Mesothelial cell of epicardium (in vitro differentiated cells): ENCODE measurements at regions not wholly inside any gene's neighbourhood (a gene's known extent, or its start where the extent isn't known, plus 50 kb on each side); places are given as distances from the start of the nearest gene placed in this dataset.
"Not testable (repeated sequence)": the region's sequence is repeated elsewhere in the genome, so short reads cannot be mapped to it uniquely, and the experiment has no call there.

ENCODE experiments used
- DNase-seq, 2 experiments: peaks; one replicate each; pipeline ENCODE4 v3.0.0; 2021; ENCODE audit warnings: low spot score in 2 of 2; ENCODE audit not compliant: unreplicated experiment in 2 of 2
- H3K27ac Mint-ChIP-seq: 2 replicates; pipeline ENCODE4 v1.8.0; 2021; ENCODE audit warnings: mixed read lengths
- H3K27me3 Mint-ChIP-seq: 2 replicates; pipeline ENCODE4 v1.8.0; 2021; ENCODE audit warnings: low read depth, mixed read lengths
- H3K36me3 Mint-ChIP-seq: 2 replicates; pipeline ENCODE4 v1.8.0; 2021; ENCODE audit warnings: mixed read lengths
- H3K4me1 Mint-ChIP-seq: 2 replicates; pipeline ENCODE4 v1.8.0; 2021; ENCODE audit warnings: mixed read lengths
- H3K4me3 Mint-ChIP-seq: 2 replicates; pipeline ENCODE4 v1.8.0; 2021; ENCODE audit warnings: mild to moderate bottlenecking, moderate library complexity, mixed read lengths
- H3K9me3 Mint-ChIP-seq: 2 replicates; pipeline ENCODE4 v1.8.0; 2021; ENCODE audit warnings: mixed read lengths
- CTCF ChIP-seq: fragments of 200-600 bp; sonication (generic); IDR thresholded peaks from one replicate; pipeline ENCODE4 v1.5.0; 2021; ENCODE audit warnings: antibody characterized with exemption; ENCODE audit not compliant: unreplicated experiment

DNA sequence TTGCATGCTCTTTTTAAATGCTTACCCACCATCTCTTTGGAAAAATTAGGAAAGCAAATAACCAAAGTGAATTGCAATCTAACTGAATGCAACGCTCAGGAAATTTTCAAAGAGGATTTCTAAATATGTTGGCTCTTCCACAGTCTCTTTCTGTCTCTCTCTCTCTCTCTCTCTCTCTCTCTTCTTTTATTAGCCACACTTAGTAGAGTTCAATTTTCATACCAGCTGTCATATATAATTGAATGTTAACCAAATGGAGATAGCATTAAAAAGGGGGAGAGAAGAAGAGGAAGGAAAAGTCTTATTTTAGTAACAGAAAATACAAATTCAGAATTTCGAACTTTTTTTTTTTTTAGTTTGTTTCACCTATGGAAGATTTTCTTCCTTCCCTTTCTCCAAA, 235.9 kb upstream of the GBE1 start:
- Mint-ChIP-seq H3K36me3 (no peaks in the 10 kb centered on the region), H3K27ac (peak overlapping the region; percentile 70), H3K9me3 (peaks cover 7% of the 10 kb centered on the region), H3K4me1 (peaks cover 43% of the 10 kb centered on the region), H3K4me3 (no peak overlapping the region), H3K27me3 (no peaks in the 10 kb centered on the region)
- DNase-seq: no peak
- TF ChIP-seq CTCF: no peak

DNA sequence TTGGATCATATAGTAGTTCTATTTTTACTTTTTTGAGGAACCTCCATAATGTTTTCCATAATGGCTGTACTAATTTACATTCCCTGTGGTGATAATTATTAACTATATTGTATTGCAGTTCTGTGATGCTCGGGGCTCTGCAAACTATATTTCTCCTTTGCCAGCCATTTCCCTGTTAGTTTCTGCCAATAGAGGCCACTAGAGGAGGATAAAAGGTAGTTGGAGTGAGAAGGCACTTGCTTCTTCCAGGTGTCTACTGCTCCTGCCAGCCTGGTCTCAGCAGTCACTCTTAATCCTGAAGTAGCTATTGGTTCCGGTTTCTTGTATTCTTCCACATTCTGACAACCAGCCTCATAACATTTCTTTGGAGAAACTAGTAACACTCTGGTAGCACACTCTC, 233.9 kb upstream of the GBE1 start:
- H3K4me1 Mint-ChIP-seq: peaks cover 23% of the 10 kb centered on the region
- no peak for DNase-seq
- no peak overlapping the region for H3K27ac Mint-ChIP-seq
- TF ChIP-seq CTCF: no peak
- H3K36me3 Mint-ChIP-seq: no peaks in the 10 kb centered on the region
- H3K9me3 Mint-ChIP-seq: peaks cover 14% of the 10 kb centered on the region
- no peak overlapping the region for H3K4me3 Mint-ChIP-seq
- H3K27me3 Mint-ChIP-seq: no peaks in the 10 kb centered on the region

DNA sequence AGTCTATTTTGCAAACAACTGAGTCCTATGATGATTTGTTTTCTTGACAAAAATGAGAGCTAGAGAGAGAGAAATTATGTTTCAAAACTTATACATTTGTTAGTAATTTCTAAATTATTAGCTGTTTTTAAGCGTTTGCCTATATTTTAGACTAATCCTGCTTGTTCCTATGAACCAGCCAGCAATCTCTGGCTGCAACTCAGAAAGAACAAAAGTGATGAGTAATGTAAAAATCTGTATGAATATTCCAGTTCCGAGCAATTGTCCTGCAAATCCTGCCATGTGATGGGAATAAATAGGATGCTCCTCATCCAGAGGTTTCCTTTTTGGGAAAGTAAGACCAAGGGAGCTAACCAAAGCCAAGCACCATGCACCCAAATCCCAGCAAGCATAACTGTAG, 228.3 kb upstream of the GBE1 start:
- DNase-seq: no peak
- peaks cover 13% of the 10 kb centered on the region for H3K9me3 Mint-ChIP-seq
- no peaks in the 10 kb centered on the region for H3K27me3 Mint-ChIP-seq
- TF ChIP-seq CTCF: no peak
- H3K36me3 Mint-ChIP-seq: no peaks in the 10 kb centered on the region
- no peaks in the 10 kb centered on the region for H3K4me1 Mint-ChIP-seq
- H3K27ac Mint-ChIP-seq: no peak overlapping the region
- no peak overlapping the region for H3K4me3 Mint-ChIP-seq

DNA sequence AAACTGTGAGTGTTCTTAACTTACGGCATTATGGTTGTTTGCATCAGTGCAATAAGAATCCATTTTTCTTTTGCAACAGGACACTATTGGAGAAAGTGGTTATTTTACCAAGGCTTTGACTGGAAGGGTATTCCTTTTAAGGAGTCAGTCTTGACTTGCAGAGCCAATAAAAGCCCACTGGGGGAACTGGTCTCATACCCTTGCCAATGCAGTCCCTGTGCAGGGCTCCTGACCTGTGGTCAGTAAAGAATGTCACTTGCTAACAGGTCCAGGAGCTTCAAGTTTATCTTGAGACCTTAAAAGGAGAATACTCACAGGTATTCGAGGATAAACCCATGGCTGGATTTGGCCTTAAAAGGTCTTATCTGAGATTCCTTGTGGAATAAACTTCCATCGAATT, 227.8 kb upstream of the GBE1 start:
- no peaks in the 10 kb centered on the region for H3K27me3 Mint-ChIP-seq
- no peak overlapping the region for H3K4me3 Mint-ChIP-seq
- no peaks in the 10 kb centered on the region for H3K4me1 Mint-ChIP-seq
- no peak overlapping the region for H3K27ac Mint-ChIP-seq
- TF ChIP-seq CTCF: no peak
- DNase-seq: no peak
- H3K9me3 Mint-ChIP-seq: peaks cover 13% of the 10 kb centered on the region
- no peaks in the 10 kb centered on the region for H3K36me3 Mint-ChIP-seq

- H3K27me3 Mint-ChIP-seq, DNase-seq, H3K27ac Mint-ChIP-seq, H3K4me1 Mint-ChIP-seq, H3K36me3 Mint-ChIP-seq, H3K4me3 Mint-ChIP-seq: not testable (repeated sequence)
- peaks cover 13% of the 10 kb centered on the region for H3K9me3 Mint-ChIP-seq
Measured at GRCh38 chr3:81987412-81987811, 226.0 kb upstream of the GBE1 start.

DNA sequence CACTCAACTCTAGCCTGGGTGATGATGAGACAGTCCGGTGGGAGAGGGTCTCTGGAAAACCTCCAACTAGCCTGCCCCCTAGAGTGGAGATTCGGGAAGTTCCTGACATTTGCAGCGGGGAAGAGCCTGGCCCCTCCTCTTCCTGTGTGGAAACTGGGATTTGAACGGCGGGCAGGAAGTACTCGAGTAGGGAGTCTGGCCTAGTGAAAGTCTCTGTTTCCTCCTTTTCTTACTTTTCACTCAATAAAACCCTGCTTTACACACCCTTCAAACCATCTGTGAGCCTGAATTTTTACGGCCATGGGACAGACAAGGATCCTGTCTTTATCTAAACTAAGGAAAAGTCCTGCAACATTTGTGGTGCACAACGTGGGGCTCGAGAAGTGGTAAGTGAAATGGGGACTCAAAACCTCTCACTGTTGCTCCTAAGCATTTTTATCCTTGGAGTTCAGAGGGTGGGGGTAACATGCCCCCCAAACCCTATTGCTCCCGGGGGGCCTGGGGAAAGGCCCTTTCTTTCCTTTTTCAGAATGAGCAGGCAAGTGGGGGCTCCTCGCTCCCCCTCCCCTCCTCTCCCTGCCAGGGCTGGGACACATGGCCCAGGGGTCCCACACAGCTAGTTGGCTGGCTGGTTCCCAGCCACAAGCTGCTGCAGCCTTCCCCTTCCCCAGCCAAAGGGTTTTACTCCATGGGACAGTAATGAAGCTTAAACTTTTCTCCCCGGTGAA, 224.7 kb upstream of the GBE1 start:
- DNase-seq: no peak
- Mint-ChIP-seq H3K4me3 (no peak overlapping the region), H3K27me3 (no peaks in the 10 kb centered on the region), H3K27ac (no peak overlapping the region), H3K36me3 (no peaks in the 10 kb centered on the region), H3K4me1 (peaks cover 14% of the 10 kb centered on the region), H3K9me3 (peaks cover 7% of the 10 kb centered on the region)
- TF ChIP-seq CTCF: no peak
